Left cardiac atrium (tissue), 4 donors: ENCODE measurements at regions not wholly inside any gene's neighbourhood (a gene's known extent, or its start where the extent isn't known, plus 50 kb on each side); places are given as distances from the start of the nearest gene placed in this dataset.

Experiments used
- ATAC-seq, 2 donors: fragments of 200-7000 bp; cut with Tn5 transposase; one replicate each; pipeline ENCODE4 v1.9.1; 2020; ENCODE audit warnings: mild to moderate bottlenecking in 2 of 2, moderate library complexity in 2 of 2
- DNase-seq: peaks from one replicate; pipeline ENCODE4 v3.0.0-alpha.2; 2020
- intact Hi-C, 2 donors: fragments of 100-400 bp; cut with DNase I; formaldehyde crosslinking; loops; one replicate each; pipeline versions ENCODE4 v1.14.1 to v1.15.1; 2022 to 2023
- donor health status: DM: no; HTN: yes; CAD: no.
- donor health status: DM: no; HTN: yes; CAD: no; lungs with severe emphysema.
- donor health status: DM: yes; HTN: yes; CAD: no.
- donor health status: Dilated cardiomyopathy.

DNA sequence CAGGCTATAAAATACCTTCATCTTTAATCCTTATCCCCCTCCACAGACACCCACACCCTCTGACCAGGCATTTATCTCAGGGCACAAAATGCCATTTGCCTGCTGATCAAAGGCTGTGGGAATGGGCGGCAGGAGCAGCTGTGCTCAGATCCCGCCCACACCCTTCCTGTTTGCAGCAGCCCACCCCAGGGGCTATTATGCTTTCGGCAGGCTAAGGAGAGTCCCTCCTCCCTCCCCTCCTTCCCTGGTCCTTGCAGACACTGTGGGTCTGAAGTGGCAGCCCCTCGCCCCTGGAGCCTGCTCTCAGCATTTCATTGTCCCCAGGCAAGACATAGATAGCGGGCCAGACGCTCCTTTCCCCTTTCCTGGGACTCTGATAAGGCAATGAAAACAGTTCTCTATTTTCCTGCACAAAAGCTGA is 220.8 kb upstream of the HEY2 start:
- intact Hi-C loops = no loop called here
- ATAC-seq = no peak
- no peak for DNase-seq

DNA sequence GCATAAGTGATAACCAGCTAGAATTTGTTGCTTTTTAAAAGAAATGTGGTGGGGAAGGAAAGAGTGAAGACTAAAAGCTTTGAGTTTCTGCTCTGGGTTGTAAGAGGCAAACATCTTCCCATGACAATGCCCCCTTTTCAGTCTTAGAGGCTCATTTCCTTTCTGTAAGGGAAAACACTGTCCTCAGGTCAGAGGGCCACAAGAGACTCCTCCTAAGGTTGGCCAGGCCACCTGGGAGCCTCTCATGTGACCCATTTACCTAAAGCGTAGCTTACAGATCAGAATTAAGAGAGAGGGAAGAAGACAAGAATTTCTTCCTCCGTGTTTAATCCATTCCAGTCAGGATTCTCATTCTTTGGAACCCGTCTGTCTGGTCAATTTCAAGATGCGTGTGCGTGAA is 220.4 kb upstream of the HEY2 start:
- intact Hi-C loops = no loop called here
- no peak for DNase-seq

DNA sequence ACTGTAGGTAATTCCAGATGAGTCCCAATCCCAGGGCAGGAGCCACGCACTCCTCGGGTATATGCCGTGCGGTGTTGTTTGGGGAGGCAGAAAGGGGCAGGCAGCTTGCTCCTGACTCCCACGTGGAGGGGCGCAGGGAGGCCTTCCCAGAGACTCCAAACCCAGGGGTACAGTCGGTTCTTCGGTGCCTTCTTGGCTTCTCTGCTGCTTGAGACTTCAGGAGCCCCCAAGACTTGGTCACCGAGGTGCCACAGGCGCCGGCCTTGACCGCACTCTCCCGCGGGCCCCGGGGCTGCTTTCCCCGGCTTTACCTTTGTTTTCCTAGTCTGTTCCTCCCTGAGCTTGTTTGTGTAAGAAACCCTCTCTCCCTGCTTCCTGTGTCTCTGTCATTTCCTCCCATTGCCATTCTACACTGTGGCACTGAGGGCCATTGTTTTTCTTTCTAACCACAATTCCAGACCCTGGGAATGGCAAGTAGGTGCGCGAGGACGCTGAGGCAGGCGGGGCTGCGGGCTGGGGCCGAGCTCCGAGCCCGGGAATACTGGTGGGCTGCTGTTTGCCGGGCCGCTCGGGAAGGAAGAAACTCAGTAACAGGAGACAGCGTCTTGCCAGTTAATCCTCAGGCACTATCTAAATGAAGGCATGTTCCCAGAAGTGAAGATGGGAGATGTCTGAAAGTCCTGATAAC is 215.6 kb upstream of the HEY2 start:
- DNase-seq (no peak), ATAC-seq (no peak)
- intact Hi-C loops = no loop called here

More for the DNA sequence above, 220.4 kb upstream of the HEY2 start:
- ATAC-seq = no peak

DNA sequence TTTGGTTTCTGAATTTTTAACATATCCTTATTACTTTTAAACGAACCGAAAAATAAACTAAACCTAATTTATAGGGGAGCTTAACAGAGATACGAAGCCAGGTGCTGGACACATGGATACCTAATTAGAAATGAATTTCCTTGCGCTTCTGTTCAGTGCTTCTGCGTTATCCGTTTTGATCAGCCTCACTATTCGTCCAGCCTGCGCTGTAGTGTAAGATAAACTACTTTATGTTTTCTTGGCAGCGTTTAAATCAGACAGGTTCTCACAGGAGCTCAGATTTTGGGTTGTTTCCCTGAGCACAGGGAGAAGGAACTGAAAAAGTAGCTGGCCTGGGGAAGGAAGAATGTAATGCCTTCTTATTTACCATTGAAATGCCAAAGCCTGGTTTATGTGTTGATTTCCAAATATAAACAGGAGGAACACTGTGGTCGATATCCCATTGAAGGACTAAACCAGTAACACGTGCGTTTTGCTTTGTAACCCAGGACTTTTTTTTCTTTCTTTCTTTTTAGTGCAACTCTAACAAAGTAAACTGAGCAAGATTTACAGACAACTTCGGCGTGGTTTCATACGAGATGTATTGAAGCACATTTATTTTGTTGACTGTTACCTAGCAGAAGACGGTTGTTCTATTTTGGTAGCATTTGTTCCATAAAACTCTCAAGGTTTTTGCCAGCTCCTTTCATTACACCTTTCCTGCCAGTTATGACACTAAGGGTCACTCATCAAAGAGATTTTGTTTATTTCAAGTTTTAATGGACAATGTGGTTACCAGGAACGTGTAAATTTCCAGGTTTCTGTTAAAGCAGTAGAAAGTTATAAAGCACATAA is 214.8 kb upstream of the HEY2 start:
- ATAC-seq = no peak
- no peak for DNase-seq
- intact Hi-C loops = no loop called here

DNA sequence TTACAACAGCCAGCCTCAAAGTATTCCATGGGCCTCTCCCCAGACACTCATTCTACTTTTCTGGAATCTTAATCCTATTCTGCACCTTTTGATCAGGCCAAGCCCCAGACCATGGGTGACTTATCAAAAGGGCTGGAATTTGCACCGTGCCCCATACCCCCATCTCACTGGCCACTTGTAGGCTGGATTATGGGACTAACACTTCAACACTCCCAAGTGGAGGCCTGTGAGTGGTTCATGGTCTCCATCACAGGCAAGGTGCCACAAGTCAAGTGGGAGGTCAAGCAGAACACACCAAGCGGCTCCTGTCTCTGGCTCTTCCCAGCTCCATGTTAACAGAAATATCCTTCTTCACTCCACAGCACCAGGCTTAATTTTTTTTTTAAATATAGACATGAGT is 212.3 kb upstream of the HEY2 start:
- intact Hi-C loops = no loop called here
- ATAC-seq = peak; percentile 57 to 93
- DNase-seq = no peak

DNA sequence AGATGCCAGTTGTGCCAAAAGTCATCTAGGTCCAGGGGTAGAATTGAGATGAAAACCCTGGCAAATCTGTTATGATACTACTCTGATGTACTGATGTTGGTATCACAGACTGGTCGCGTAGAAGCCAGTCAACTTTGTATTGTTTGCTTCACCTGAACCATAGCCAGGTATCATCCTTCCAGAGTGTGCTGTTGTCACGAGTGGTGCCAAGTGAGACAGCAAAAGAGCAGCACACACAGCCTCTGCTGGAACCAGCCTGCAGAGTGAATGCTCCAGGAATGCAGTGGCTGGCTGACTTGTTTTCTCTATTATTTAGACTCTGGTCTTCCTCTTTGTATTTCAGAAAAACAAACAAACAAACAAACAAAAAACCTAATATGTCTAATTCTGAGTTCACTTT is 209.5 kb upstream of the HEY2 start:
- ATAC-seq = no peak
- intact Hi-C loops = no loop called here

DNA sequence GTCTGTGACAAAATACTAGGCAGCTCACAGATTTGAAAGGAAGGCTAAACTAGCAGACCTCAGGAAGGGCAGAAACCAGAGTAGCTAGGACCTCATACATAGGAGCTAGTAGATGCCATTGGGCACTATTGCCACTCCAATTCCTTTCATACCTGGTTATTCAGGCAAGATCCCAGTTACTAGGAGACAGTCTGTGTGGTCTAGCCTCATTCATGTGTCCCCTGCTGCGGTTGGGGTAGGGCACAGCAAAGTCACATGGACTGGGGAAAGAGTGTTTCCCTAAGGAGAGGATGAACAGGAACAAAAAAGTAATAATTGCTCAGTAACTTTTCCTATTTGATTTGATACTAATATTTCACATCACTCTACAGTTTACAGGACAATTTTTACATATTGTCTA is 204.6 kb upstream of the HEY2 start:
- ATAC-seq (no peak), DNase-seq (no peak)
- intact Hi-C loops = no loop called here

More for the DNA sequence above, 209.5 kb upstream of the HEY2 start:
- no peak for DNase-seq

DNA sequence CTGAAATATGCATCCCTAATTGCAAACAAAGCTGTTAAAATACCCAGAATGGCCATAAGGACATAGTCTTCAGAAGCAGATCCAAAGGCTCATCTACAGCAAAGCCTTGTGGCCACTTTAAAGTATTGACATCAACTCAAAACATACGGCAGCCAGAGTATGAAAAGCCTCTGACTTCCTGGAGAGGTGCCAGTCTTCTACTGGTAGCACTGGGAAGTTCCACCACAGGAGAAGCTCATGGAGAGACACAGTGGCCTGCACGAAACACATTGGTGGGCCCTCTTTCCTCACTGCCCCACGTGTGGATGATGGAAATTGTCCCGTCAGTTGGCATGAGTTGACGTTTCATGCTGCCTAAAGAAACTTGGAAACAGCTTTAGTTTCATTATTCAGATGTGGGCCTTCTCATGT is 202.6 kb upstream of the HEY2 start:
- no peak for ATAC-seq
- intact Hi-C loops = no loop called here
- DNase-seq = no peak

DNA sequence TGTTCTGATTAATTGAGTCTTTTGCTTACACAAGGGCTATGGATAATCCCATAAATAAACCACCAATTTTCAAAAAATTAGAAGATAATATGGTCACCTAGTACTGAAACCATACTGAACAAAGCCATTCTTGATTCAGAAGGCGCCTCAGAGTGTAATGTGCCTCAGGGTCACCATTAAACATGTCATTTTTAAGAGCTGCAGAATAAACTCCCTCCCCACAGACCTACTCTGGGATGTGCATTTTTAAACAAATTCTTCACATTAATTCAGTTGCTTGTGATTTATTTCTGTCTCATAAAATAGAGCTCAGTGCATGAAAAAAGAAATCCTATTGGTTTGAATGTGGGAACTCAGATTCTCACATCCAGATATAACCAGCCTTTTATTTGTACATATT is 202.1 kb upstream of the HEY2 start:
- no peak for DNase-seq
- no peak for ATAC-seq
- intact Hi-C loops = no loop called here

DNA sequence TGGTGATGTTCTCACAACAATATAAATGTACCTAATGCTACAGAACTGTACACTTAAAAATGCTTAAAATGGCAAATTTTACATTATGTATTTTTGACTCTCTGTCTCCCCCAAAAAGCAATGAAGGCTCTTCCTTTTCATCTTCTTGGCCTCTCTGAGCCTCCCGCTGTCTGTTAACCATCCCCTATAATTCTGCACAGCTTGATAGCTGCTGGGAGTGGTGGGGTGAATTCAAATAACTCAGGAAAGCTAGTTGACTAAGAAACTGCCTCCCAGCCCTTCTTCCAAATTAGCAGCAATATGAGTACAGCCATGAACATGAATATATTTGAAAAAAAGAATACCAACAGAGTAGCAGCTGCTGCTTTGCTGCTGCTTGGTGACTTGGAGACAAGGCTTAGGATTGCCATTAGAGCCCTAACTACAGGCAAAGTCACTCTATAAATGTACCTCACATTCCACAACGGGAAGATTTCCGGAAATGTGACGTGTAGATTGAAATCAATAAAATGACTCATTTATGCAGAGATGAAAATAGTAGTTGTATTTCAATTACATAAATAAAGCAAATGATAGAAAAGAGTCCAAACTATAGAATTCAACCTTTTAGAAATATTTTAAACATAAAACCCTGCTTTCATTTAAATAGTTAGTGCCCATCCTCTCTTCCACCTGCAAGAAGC is 200.1 kb upstream of the HEY2 start:
- intact Hi-C loops = no loop called here
- ATAC-seq = no peak
- DNase-seq = no peak

DNA sequence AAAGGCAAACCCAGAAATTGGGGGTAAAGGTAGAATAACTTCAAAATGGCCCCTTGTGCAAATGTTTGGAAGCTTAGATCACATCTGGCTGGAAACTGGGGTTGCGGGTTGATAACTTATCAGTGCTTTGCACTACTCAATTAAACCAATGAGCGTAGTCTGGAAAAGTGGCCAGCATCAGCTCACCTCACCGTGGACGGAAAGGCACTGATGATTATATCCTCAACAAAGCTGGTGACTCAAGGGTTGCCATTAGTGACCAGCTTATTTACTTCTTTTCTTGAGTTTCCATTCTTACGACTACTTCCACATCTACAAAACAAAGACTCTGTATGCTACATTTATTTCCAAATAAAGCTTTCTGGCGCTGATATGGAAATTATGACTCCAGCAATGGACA is 198.5 kb upstream of the HEY2 start:
- intact Hi-C loops = no loop called here
- DNase-seq = no peak
- no peak for ATAC-seq

DNA sequence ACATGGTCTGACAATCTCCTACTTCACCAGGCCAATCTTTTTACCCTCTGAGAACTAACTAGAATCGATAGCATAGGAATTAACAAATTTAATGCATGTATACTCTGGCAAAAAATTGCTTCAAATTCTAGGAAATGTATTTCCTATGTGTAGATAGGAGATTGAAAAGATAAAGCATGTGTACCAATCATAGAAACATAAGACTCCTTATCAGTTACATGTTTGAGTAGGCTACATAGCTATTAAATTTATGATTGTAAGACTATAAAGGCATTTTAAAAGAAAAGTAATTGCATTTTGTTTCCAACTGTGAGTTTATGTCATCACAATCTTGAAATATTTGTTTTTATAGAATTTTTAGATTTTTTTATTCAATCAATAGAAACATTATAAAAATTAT is 196.6 kb upstream of the HEY2 start:
- ATAC-seq (no peak), DNase-seq (no peak)
- intact Hi-C loops = no loop called here

DNA sequence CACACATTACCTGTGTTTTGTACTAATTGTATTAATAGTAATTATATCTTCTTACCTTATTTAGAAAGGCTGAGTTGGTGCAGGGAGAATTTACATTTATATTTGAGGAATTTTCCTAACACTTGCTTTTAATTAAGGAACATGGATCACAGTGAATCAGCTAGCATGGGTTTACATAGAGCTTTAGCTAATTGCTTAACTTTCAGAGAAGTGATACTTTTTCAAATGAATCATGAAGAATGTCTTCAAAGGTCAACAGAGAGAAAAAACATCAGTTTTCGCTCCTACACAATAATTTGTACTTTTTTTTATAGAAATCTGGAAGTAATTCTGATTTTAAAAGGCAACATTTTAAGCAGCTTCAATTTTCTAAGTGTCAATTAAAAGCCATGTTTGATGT is 195.0 kb upstream of the HEY2 start:
- no peak for ATAC-seq
- intact Hi-C loops = no loop called here

DNA sequence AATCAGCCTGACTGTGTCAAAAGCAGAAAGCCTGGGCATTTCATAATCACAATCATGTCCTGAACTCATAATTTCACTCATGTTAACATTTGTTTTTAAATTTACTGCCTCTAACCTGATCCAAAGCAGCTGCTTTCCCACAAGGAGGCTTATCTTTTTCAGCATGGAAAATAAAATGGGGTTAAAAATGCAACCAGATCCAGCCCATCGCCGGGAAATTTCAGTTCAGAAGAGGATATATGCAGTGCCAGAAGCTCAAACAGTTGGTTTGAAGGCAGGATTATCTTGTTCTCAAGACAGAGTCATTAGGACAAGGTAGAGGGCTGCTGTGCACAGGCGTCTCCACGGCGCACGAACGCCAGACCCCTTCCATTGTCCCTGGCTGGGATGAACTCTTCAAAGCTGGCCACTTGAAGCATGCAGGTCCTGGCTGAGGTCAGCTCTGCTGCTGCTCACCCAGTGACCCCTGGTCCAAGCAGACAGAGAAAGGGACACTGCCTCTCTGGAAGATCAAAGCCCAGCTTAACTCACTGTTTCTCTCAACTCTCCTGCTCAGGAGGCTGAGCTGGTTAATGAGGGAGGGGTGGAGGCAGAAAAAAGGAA is 191.1 kb upstream of the HEY2 start:
- intact Hi-C loops = no loop called here
- ATAC-seq (no peak), DNase-seq (no peak)

More for the DNA sequence above, 195.0 kb upstream of the HEY2 start:
- DNase-seq = no peak

DNA sequence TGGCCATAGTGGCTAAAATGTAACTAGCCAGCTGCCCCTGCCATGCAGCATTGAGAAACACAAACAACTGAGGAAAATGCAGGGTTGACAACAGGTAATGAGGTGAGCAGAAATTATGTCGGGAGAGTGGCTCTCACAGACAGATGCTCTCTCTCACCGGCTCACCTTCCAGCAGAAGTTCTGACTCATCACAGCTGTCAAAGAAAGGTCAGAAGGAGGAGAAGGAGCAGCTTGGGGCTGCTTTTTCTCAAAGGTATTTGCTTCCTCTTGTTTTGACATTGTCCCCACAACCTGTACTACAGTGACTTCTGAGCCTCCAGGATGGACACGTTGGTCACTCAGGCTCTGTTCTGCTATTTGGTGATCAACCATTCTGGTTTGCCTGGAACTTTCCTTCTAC is 190.5 kb upstream of the HEY2 start:
- intact Hi-C loops = no loop called here
- DNase-seq (no peak), ATAC-seq (no peak)

DNA sequence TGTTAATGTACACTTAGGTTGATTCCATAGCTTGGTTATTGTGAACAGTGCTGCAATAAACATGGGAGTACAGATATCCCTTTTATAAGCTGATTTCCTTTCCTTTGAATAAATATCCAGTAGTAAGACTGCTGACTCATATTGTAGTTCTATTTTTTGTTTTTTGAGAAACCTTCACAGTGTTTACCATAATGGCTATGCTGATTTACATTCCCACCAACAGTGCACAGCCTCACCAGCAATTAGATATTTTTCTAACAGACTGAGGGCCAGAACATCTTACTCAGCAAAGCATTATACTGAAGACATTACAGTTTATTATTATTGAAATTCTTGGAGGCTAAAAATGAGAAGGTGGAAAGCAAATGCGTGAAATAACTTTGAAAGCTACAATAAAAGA is 187.3 kb upstream of the HEY2 start:
- no peak for ATAC-seq
- intact Hi-C loops = no loop called here
- no peak for DNase-seq

DNA sequence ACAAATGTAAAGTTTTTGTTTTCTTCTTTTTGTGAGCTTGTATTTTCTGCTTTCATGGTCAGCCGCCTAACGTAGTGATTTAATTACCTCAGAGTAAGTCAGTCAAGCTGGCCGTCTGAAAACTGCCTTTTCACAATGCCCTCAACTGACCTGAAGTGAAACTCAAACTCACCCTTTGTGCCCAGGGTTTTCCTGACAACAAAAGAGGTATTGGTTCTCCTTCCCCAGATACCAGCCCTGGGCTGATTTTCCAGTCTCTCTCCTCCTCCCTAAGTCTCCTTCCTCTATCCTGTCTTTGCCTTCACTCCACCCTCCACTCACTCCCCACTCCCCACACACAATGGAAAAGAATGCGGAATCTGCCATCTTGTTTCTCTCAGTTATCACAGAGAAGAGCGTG is 184.5 kb upstream of the HEY2 start:
- intact Hi-C loops = no loop called here
- ATAC-seq (no peak), DNase-seq (no peak)

DNA sequence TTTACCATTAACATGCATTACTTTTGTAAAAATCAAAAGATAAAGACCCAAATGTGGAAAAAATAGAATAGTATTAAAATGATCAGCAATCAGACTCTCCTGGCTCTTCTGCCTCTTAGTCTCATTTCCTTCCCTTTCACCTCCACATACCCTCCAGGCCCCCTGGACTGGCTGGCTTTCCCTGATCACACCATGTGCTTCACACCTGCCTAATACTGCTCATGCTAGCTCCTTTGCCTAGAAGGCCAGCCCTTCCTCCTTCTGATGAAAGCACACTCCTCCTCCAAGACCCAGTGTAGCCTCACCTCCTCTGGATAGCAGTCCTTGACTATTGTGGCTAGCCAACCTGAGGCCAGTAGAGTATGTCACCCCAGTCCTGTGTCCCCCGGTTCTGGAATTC is 182.0 kb upstream of the HEY2 start:
- DNase-seq (no peak), ATAC-seq (no peak)
- intact Hi-C loops = no loop called here

DNA sequence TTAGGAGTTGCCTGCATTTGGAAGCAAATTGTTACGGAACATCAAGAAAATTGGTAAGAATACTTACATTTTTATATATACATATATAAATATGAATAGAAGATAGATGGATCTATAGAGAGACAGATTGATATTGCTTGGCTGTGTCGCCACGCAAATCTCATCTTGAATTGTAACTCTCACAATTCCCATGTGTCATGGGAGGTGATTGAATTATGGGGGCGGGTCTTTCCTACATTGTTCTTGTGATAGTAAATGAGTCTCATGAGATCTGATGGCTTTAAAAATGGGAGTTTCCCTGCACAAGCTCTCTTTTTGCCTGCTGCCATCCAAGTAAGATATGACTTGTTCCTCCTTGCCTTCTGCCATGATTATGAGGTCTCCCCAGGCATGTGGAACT is 180.8 kb upstream of the HEY2 start:
- intact Hi-C loops = no loop called here
- ATAC-seq (no peak), DNase-seq (no peak)

DNA sequence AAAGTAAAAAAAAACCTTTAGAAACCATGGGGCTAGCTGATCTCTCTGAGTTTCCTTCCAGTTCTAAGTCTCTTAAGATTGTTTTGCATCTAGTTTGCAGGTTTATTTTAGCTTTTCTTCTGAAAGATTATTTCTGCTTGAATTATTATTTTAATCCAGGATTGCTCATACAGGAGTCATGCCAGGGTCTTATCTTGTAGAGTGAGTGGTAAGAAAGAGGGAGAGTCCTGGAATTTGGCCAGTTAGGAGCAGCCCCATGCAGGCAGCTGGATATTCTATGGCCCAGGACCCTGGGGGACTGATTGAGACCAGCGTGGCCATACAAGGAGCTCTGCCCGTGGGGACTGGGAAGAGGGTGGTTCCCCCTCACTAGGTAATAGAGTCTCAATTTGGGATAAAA is 178.9 kb upstream of the HEY2 start:
- peak in 1 of 2 donors; percentile 75 for ATAC-seq
- intact Hi-C loops = no loop called here
- DNase-seq = no peak
